GM13977 (cell line): ENCODE measurements at regions not wholly inside any gene's neighbourhood (a gene's known extent, or its start where the extent isn't known, plus 50 kb on each side); places are given as distances from the start of the nearest gene placed in this dataset.
"Not testable (repeated sequence)": the region's sequence is repeated elsewhere in the genome, so short reads cannot be mapped to it uniquely, and the experiment has no call there.

Source experiments
- DNase-seq: peaks from one replicate; pipeline ENCODE4 v3.0.0; 2012; ENCODE audit warnings: low spot score
- in situ Hi-C: fragments of 300-500 bp; cut with MboI; formaldehyde crosslinking; loops from one replicate; pipeline ENCODE4 v1.12.0; 2022; ENCODE audit warnings: low sequenced_read_pairs, low pct_unique_long_range_greater_than_20kb, mixed read lengths, inconsistent platforms; ENCODE audit not compliant: unreplicated experiment
- TF ChIP-seq, protein P1 (sequence below): IDR thresholded peaks from 2 replicates; pipeline ENCODE4 v1.5.1; 2012; ENCODE audit warnings: mild to moderate bottlenecking, control low read depth; ENCODE audit not compliant: insufficient read depth; ENCODE audit errors: extremely low read depth, missing control alignments

DNA sequence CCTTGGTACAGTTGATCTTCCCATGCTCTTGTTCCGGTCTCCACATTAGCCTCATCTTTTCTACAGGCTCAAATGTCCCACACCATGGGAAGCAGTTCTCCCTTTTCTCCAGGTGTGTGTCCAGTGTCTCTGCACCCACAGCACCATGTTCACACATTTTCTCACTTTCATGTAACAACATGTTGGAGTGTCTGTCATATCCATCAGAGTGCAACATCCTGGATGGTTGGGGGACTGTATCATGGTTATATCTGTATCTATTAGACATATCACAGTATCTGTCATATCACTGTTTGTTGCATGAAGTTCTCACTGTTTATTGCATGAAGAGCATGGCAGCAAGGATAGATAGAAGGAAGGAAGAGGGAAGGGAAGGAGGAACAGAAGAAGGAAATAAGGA, 635.6 kb downstream of the EPM2A start:
- TF ChIP-seq, protein P1, sequence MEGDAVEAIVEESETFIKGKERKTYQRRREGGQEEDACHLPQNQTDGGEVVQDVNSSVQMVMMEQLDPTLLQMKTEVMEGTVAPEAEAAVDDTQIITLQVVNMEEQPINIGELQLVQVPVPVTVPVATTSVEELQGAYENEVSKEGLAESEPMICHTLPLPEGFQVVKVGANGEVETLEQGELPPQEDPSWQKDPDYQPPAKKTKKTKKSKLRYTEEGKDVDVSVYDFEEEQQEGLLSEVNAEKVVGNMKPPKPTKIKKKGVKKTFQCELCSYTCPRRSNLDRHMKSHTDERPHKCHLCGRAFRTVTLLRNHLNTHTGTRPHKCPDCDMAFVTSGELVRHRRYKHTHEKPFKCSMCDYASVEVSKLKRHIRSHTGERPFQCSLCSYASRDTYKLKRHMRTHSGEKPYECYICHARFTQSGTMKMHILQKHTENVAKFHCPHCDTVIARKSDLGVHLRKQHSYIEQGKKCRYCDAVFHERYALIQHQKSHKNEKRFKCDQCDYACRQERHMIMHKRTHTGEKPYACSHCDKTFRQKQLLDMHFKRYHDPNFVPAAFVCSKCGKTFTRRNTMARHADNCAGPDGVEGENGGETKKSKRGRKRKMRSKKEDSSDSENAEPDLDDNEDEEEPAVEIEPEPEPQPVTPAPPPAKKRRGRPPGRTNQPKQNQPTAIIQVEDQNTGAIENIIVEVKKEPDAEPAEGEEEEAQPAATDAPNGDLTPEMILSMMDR, result no peak
- in situ Hi-C loops, result no loop called here
- no peak for DNase-seq

DNA sequence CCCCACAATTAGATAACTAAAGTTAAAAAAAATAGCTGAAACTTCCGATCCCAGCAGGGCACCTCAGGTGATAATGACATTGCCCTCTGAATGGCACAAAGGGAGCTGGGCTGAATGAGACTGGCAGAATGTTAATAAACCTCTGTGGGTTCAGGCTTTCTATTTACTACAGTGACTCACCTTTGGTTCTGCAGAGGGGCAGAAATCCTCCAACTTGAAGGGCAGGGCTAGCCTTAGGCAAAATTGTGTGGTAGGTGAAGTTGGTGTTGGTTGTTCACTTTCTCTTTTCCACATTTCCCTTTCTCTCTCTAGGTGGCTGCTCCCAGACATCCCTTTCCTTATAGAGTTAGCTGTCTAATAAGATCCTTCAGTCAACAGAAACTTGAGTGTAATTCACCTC, 625.2 kb downstream of the EPM2A start:
- DNase-seq, result no peak
- in situ Hi-C loops, result no loop called here
- TF ChIP-seq, protein P1, result no peak

DNA sequence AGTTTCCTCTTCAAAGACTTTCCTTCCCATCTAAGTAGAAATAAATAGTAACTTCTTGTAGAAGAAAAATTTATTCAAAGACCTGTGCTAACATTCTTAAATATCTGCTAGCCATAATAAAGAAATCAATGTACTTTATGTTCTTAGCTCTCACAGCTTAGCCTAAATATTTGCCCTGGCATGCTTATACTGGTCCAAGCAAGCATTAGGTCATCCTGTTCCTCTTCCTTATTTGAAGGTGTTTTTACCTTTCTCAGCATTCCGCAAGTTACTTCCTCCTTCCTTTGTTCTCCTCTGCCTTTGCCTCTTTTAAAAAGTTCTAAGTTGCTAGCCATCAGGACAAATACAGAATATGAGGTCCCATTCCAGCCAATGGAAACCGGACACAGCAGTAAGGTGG, 623.9 kb downstream of the EPM2A start:
- in situ Hi-C loops, DNase-seq: not testable (repeated sequence)

DNA sequence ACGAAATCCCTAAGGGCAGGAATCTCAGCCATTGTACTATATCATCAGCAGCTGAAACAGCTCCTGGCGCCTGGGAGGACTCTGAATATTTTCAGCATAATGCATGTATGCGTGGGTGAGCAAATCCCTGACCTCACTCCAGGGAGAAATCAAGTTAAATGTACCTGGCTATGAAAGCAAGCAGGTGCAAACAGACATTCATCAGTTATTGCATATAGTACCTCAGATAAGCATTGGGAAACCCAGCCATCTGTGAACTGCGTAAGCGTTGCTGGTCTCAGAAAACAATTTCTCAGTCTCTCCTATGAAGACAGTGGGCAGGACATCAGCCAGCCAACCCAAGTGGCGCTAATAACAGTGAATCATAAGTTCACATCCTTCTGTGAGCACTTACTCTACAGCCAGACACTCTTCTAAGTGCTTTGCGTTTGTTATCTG, 622.6 kb downstream of the EPM2A start:
- in situ Hi-C loops, result no loop called here
- DNase-seq, result no peak
- TF ChIP-seq, protein P1, result no peak

DNA sequence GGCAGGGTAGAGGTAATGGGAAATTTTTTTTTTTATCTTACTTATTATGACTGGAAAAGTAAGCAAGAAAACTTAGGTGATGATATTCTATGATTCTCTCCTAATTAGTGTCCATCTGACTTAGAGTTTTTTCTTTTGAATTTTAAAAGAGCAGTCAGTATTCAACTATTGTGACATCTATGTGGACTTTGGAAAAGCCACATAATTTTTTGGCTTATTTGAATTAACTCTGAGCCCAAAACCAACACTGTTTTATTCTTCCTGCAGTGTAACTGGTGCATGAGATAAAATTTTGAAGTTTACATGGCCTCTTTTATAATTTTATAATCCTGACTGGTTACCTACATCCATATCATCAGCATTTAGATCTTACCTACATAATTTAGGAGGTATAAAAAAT, 619.7 kb downstream of the EPM2A start:
- in situ Hi-C loops, result no loop called here
- TF ChIP-seq, protein P1, result no peak
- DNase-seq, result no peak

DNA sequence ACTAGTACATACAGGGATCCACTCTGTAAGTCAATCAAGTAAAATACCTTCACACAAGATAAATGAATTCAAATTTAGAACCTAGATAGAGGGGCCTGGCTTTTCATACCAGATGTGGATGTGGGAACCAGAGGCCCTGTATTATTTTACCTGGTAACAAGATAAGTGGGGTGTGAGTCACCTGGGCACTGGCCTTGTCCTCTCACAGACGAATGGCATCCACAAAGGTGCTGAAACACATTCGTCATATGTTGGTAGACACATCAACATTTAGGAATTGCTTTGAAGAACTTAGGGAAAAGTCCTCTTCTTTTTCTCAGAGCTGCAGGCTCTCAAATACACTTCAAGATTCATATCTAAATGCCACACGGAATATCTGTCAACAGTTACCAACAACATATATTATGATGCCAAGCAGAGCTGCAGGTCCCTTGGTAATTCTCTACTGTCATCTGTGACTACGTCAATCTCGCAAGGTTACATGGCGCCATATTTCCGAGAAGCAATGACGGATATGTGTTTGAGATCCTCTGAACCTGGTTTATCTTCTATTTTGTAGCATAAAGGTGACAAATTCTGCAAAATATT, 618.6 kb downstream of the EPM2A start:
- DNase-seq, result no peak
- in situ Hi-C loops, result no loop called here
- TF ChIP-seq, protein P1, result no peak

DNA sequence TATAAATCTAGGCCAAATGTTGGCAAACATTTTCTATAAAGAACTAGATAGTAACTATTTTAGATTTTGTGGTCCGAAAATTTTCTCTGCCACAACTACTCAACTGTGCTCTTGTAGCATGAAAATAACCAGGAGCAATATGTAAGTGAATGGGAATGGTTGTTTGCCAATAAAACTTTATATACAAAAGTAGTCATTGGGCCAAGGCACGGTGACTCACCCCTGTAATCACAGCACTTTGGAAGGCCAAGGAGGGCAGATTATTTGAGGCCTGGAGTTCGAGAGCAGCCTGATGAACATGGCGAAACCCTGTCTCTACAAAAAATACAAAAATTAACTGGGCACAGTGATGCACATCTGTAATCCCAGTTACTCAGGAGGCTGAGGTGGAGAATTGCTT, 617.1 kb downstream of the EPM2A start:
- TF ChIP-seq, protein P1, result no peak
- in situ Hi-C loops, result no loop called here
- DNase-seq, result no peak
